ENCODE measurements at regions not wholly inside any gene's neighbourhood (a gene's known extent, or its start where the extent isn't known, plus 50 kb on each side); places are given as distances from the start of the nearest gene placed in this dataset.
"Not testable (repeated sequence)": the region's sequence is repeated elsewhere in the genome, so short reads cannot be mapped to it uniquely, and the experiment has no call there.

DNA sequence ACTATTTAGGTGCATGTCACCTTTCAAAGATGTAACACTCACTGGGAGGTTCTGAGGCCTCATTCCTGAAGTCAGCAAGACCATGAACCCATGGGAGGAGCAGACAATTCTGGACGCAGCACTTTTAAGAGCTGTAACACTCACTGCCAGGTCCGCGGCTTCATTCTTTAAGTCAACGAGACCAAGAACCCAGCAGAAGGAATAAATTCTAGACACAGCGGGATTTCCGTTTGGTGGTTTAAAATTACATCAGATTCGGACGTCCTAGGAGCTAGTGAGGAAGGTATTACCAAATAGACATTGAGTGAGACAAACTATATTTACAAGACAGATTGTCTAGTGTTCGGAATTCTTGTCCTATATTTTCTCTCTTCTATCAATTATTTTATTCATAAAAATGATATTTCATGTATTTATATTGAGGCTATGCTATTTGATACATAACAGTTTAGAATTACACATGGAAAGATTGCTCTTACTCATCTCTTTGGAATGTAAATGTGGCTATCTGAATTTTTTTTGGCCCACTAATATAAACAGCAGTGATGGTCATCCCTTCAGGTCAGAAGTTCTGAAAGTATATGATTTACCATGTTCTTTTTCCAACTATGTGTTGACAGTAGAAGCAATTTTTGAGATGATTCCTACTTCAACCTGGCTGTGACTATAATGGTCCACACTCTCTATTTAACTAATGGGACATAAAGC, 1973.0 kb upstream of the FLRT2 start:
- DNase-seq (no peak), ATAC-seq (no peak)
- intact Hi-C loops (cut with DNase I) = no loop called here

DNA sequence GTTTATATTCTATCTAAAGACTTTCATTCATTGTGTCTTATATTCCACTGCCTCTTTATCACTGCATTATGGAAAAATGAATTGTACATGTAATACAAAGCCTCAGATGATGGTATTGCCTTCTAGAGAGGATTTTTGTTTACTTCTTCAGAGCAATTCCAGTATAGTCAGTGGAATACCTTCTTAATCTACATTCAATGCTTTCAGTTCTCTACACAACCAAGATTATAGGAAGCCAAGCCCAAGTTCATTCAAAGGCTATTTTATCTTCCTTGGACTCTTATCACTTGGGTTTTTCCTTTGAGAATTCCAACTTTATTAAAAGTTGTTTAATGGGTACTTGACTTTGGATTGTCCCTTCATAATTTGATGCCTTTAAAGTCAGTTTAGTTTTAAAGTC, 1971.0 kb upstream of the FLRT2 start:
- intact Hi-C loops (cut with DNase I) = no loop called here

DNA sequence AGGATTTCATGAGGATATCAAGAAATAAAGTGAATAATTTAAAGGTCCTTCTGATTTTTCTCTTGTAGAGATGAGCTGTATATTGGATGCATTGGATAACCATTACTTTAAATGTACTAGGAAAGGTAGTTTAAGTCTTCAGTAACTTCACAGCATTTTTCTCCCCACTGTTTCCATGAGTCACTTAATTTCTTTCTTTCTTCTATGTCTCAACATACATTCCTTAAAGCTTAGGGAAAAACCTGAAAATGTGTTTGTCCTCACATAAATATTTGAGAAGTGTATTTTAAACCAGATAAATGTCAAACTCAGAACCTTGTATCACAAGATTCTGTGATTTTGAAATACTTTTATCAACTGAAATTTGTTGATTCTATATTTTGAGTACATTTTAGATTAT, 1970.2 kb upstream of the FLRT2 start:
- ATAC-seq = no peak
- DNase-seq = no peak
- intact Hi-C loops (cut with DNase I) = no loop called here

More for the DNA sequence above, 1971.0 kb upstream of the FLRT2 start:
- ATAC-seq (no peak), DNase-seq (no peak)

DNA sequence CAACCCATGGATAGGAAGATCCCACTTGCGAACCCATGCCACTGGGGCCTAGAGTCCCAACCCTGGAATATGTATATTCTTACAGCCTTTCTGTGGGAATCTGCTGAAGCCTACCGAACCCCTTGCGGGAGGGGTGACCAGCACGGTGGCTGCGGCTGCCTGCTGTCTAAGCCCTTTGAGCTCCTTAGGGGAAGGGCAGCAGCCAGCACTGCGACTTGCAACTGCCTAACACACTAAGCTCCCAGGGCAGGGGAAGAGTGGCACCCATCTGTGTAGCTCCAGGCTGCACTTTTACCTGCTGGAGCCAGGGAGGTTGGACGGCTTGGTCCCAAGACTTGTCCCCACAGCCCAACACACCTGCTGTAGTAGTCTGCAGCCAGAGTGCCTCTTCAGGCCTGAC, 1968.7 kb upstream of the FLRT2 start:
- intact Hi-C loops (cut with DNase I) = no loop called here
- DNase-seq = no peak
- ATAC-seq = no peak

DNA sequence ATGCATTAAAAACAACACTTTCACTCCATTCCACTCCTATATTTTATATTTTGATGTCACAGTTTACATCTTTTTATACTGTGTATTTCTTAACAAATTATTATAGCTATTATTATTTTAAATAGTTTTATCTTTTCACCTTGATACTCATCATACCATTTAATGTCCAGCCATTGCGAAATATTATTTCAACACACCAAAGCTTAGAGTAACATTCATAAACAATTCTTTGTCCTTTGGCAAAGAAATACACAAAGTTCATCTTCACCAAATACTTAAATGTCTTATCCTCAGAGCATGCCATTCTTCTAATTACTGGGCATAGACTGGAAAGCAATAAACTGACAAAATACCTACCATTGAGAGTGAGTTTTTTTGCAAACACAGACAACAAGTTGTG, 1963.4 kb upstream of the FLRT2 start:
- ATAC-seq (no peak), DNase-seq (no peak)
- intact Hi-C loops (cut with DNase I) = no loop called here

DNA sequence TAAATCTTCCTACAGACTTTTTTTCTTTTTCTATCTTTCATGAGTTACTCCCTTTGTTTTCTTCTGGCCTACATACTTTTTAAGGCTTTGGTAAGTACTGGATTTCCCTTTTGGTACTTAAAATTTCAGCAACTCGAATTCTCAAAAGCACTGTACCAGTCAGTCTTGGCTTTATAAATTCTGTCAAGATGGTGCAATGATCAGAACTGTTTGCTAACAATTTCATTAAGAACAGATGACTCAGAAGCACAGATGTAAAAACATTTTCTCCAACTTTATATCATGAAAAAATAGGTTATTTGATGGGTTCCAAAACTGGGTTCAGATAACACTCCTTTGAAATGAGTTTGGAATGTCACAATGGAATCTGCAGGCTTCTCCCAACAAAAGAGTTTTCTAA, 1961.8 kb upstream of the FLRT2 start:
- ATAC-seq (peak in 1 of 2 donors; percentile 29), DNase-seq (no peak)
- intact Hi-C loops (cut with DNase I) = no loop called here

DNA sequence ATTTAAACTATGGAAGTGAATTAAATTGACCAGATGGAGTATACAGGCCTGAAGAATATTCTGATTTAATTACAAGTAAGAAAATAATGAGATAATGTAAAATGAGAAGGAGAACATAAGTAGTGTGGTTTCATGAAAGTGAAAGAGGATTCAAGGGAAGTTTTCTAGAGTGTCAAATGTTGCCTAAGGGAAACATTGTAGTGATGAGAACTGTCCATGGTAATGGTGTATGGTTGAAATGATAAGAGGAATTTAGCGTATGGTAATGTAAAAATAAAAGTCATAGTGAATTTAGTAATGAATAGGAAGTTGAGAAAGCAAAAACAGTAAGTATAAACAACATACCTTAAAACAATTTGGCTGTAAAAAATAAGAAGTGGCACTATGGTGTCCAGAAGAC, 1954.6 kb upstream of the FLRT2 start:
- ATAC-seq (no peak), DNase-seq (no peak)
- intact Hi-C loops (cut with DNase I) = no loop called here

DNA sequence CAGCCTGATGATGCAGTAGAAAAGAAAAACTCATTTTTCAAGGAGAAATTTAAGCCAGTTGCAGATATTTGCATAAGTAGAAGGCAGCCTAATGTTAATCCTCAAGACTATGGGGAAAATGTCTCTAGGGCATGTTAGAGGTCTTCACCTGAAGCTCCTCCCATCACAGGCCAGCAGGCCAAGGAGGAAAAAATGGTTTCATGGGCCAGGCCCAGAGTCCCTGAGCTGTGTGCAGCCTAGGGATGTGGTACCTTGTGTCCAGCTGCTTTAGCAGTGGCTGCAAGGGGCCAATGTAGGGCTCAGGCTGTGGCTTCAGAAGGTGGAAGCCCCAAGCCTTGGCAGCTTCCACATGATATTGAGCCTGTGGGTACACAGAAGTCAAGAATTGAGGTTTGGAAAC, 1946.7 kb upstream of the FLRT2 start:
- ATAC-seq = no peak
- intact Hi-C loops (cut with DNase I) = no loop called here
- no peak for DNase-seq

DNA sequence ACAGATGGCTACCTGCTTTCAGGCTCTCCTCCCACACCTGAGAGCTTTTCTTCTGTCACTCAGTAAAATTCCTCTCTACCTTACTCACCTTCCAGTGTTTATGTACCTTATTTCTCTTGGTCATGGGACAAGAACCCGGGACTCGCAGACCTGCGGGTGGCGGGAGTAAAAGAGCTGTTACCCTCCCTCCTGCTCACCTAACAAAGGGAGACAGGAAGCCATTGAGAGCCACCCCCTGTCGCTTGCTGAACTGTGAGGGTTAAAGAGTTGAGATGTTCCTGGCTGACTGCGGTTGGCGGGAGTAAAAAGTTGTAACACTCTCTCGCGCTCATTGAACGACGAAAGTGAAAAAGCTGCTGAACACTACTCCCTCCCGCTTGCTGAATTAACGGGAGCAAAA, 1935.1 kb upstream of the FLRT2 start:
- no peak for ATAC-seq
- no peak for DNase-seq
- intact Hi-C loops (cut with DNase I) = no loop called here

DNA sequence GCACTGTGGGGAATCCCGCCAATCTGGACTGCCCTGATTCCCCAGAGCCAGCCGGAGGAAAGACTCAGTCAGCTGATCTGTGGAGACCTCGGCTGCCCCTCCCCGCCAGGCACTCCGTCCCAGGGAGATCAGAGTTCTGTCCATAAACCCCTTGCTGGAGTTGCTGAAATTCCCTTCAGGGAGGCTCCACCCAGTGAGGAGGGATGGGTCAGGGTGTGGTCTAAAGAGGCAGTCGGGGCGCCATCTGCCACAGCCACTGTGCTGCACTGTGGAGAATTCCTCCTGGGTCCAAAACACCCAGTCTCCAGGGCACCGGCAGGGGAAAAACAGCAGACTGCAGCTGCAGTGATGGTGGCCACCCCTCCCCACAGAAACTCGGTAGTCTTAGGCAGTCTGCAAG, 1922.3 kb upstream of the FLRT2 start:
- DNase-seq (no peak), ATAC-seq (no peak)
- intact Hi-C loops (cut with DNase I) = no loop called here

DNA sequence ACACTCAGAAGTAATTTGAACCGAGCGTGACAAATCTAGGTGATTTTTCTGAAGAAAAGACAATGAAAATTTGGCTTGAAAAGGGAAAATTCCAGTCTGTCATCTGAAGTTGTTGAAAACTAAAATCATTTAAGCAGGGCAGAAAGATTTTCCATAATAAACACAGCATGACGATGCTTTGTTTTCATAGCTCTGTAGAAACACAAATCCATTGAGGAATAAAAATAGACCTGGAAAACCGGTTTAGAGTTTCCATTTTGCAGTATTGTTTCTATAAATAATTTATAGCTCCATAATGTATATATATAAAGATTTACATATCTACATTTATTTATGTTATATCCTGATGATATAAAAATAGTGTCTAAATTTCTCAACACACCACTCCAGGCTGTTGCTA, 1918.5 kb upstream of the FLRT2 start:
- DNase-seq = no peak
- intact Hi-C loops (cut with DNase I) = no loop called here
- ATAC-seq = no peak

DNA sequence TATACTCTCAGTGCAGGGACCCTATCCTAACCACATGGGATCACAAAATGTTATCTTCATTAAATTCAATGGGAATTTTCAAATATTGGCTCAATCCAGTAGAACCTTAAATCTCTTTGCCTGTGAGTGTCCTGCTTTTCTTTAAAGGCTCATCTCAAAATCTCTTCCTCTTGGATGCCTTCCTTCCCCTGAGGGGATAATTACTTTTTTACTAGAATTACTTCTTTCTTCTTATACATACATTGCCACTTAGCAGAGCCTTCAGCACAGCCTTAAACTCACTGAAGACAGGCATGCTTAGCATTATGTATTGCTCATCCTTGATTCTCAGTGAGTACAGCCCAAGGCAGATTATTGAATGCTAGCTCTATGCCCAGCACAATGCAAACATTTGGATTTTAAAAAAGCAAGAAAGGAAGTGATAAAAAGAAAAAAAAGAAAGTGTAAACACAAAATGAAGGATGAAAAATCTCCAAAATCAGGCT, 1918.0 kb upstream of the FLRT2 start:
- no peak for ATAC-seq
- intact Hi-C loops (cut with DNase I) = no loop called here

DNA sequence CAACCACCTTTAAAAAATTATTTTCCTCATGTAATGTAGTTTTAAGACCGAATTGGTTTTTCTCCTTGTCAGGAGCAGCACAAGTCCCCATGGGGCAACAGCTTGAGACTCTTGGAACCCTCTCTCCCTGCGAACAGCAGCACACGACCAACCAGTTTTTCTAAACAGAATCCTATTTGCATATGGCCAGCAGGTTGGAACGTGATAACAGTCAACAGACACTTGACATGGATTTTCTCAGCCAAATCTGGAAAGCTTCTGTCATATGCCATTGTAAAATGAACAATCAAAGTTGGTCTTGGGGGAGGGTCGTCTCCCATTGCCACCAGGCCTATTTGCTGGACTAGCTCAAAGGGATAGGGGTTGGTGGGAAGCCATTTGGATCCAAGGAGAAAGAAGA, 1915.0 kb upstream of the FLRT2 start:
- ATAC-seq (no peak), DNase-seq (no peak)
- intact Hi-C loops (cut with DNase I) = no loop called here

More for the DNA sequence above, 1918.0 kb upstream of the FLRT2 start:
- DNase-seq = no peak

DNA sequence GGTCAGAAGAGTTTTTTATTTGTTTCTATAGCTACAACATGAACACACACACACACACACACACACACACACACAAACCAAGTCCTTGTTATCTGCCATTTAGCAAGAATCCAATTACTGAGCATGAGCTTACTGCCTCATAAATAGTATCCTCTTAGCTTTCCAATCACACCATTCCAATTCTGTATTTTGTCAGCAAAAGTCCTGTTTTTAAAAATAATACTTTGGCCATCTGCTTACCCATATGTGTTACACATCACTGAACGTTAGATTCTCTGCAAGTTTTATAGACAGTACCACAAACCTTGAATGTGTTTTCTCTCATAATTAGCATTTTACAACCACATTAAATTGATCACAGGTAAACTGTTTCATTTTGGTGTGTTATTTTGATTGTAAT, 1905.4 kb upstream of the FLRT2 start:
- intact Hi-C loops (cut with DNase I) = no loop called here
- DNase-seq = no peak
- ATAC-seq = no peak

DNA sequence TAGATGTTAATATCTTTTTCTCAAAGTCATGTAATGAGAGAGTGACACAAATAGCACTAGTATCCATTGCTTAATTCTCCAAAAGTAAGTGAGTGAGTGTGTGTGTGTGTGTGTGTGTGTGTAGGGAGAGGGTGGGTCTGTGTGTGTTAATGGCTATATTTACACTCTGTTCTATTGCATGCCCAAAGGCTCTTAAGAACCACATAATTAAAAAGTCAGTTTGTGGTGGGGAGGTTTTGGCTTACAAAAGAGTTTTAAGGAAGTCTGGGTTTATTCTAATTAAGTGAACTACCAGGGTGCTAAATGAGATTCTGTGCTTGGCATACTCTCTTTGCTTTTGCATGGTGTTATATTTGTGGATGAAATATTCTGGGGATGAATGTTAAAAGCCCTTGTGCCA, 1897.6 kb upstream of the FLRT2 start:
- intact Hi-C loops (cut with DNase I) = no loop called here
- DNase-seq = no peak
- no peak for ATAC-seq

DNA sequence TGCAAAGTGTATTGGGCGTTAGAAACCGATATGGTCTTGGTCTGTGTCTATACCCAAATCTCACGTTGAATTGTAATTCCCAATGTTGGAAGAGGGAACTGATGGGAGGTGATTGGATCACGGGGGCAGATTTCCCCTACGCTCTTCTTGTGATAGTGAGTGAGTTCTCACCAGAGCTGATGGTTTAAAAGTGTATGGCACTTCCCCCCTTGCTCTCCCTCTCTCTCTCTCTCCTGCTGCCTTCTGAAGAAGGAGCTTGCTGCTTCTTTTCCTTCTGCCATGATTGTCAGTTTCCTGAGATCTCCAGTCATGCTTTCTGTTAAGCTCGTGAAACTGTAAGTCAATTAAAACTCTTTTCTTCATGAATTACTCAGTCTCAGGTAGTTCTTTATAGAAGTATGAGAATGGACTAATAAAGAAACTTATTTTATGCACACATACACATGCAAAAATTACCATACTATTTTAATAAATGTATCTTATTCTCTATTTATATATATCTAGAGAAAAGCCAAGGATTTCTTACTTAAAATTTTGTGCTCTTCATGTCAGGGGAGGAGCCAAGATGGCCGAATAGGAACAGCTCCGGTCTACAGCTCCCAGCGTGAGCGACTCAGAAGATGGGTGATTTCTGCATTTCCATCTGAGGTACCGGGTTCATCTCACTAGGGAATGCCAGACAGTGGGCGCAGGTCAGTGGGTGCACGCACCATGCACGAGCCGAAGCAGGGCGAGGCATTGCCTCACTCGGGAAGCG, 1891.0 kb upstream of the FLRT2 start:
- DNase-seq = no peak
- intact Hi-C loops (cut with DNase I) = no loop called here
- ATAC-seq = no peak

DNA sequence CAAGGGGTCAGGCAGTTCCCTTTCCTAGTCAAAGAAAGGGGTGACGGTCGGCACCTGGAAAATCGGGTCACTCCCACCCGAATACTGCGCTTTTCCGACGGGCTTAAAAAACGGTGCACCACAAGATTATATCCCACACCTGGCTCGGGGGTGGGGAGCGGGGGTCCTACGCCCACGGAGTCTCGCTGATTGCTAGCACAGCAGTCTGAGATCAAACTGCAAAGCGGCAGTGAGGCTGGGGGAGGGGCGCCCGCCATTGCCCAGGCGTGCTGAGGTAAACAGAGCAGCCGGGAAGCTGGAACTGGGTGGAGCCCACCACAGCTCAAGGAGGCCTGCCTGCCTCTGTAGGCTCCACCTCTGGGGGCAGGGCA, 1890.5 kb upstream of the FLRT2 start:
- intact Hi-C loops (cut with DNase I); ATAC-seq; DNase-seq: not testable (repeated sequence)

DNA sequence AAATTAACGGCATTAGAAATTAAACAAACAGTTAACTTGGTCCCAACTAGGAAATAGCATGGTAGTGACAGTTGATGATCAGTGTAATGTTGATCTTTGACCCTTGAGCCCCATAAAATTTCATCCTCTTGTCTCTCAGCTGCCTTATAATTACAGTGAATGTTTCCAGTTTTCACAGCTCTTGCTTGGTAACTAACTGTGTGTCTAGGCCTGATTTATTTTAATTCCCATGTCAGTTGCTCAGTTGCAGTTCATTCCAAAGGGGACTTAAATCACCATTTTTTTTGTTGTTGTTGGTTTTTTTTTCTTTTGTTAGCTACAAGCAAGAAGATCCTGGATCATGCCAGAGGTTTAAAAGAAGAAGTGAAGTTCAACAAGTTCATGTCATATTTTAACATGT, 1883.7 kb upstream of the FLRT2 start:
- intact Hi-C loops (cut with DNase I) = no loop called here
- DNase-seq = no peak
- ATAC-seq = no peak

DNA sequence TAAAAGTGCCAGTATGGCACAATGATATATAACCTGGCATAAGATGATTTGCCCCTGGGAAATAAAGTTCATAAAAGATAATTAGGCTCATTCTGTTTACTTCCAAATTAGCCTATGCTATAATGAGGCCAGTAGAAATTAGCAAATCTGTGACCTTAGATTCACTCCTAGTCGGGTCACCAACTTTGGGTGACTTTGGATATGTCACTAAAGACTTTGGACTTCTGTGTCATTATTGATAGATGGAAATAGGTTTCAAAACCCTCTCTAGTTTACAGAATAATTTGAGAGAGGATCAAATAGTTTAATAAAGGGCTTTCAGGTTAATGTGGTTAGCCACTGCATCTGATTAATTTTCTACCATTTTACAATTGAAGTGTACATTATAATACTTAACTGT, 1869.3 kb upstream of the FLRT2 start:
- intact Hi-C loops (cut with DNase I) = no loop called here
- DNase-seq (no peak), ATAC-seq (no peak)

DNA sequence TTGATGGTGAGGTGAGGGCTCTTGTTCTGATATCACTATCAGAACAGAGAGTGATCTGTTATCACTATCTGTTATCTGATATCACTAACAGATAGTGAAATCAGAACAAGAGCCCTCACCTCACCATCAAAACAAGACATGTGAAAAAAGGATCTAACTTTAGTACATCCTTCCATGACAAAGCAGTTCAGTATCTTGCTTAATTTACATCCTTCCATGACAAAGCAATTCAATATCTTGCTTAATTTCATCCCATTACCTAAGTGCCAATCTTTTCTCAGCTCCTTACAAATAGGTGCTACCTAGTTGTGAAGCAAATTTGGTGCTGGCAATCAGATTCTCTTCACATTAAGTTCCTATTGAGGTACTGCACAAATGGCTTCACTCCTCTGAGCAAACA, 1865.6 kb upstream of the FLRT2 start:
- DNase-seq (no peak), ATAC-seq (no peak)
- intact Hi-C loops (cut with DNase I) = no loop called here

DNA sequence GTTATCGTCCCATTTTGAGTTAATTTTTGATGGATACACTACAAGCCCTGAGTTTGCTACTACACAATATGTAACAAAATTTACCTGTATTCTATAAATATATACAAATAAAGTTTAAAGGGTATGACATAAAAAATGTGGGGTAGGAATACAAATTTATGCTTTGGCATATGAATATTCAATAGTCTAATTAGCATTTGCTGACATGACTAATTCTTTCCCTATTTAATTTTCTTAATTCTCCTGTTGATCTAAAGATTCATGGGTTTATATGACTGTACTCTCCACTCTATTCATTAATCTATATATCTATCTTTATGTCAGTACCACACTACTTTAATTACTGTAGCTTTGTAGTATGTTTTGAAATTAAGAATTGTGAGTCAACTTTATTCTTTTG, 1840.7 kb upstream of the FLRT2 start:
- no peak for ATAC-seq
- intact Hi-C loops (cut with DNase I) = no loop called here
- no peak for DNase-seq

Data from left cardiac atrium (tissue), 4 donors.